ENCODE measurements at regions not wholly inside any gene's neighbourhood (a gene's known extent, or its start where the extent isn't known, plus 50 kb on each side); places are given as distances from the start of the nearest gene placed in this dataset.

GRCh38 chr1:55320891-55321290 lies 105.7 kb upstream of the USP24 start:
- TF ChIP-seq, protein P1, sequence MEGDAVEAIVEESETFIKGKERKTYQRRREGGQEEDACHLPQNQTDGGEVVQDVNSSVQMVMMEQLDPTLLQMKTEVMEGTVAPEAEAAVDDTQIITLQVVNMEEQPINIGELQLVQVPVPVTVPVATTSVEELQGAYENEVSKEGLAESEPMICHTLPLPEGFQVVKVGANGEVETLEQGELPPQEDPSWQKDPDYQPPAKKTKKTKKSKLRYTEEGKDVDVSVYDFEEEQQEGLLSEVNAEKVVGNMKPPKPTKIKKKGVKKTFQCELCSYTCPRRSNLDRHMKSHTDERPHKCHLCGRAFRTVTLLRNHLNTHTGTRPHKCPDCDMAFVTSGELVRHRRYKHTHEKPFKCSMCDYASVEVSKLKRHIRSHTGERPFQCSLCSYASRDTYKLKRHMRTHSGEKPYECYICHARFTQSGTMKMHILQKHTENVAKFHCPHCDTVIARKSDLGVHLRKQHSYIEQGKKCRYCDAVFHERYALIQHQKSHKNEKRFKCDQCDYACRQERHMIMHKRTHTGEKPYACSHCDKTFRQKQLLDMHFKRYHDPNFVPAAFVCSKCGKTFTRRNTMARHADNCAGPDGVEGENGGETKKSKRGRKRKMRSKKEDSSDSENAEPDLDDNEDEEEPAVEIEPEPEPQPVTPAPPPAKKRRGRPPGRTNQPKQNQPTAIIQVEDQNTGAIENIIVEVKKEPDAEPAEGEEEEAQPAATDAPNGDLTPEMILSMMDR (conservative IDR thresholded peaks at IDR 0.05; ENCODE audit: low read depth, low read length), result no peak
- TF ChIP-seq EZH2 (IDR thresholded peaks at IDR 0.05; ENCODE audit: low read length, unreplicated experiment) (no peak), EZH2phosphoT487 (IDR thresholded peaks at IDR 0.05; ENCODE audit: borderline replicate concordance, low read length) (no peak)
